H1 (cell line): ENCODE measurements at regions not wholly inside any gene's neighbourhood (a gene's known extent, or its start where the extent isn't known, plus 50 kb on each side); places are given as distances from the start of the nearest gene placed in this dataset.

Experiments used
- NANOG ChIP-seq: IDR thresholded peaks from 2 replicates; pipeline ENCODE4 v1.6.1; 2011; ENCODE audit warnings: low read length, low read depth, mild to moderate bottlenecking, inconsistent platforms; ENCODE audit not compliant: insufficient read depth, poor library complexity, severe bottlenecking
- TF ChIP-seq, protein P1 (sequence below), 3 experiments: IDR thresholded peaks; 1 replicate in 2 of 3; 2 replicates in 1 of 3; pipeline versions ENCODE4 v1.5.1 to v1.6.1; 2011; ENCODE audit warnings: low read length in 3 of 3, mild to moderate bottlenecking in 3 of 3, inconsistent platforms in 2 of 3, low read depth in 1 of 3, moderate library complexity in 1 of 3; ENCODE audit not compliant: insufficient read depth in 1 of 3; ENCODE audit errors: control extremely low read depth in 1 of 3

DNA sequence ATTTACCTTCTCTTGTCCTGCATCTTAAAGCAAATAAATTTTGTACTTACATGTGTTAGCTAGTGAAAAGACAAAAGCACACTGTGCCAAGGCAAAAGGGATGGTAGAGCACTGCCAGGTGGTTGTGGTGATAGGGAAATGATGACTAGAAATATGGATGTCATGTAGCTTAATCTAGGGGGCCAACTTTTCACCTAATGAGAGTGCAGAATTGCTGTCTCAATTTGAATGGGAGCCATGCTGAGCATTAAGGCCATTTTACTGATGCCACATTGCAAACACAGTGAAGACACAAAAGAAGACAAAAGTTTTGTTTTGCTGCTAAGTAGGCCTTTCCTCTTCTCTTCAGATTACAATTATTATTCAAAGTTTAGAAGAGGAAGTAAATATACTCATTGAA, 274.7 kb downstream of the PDCD6IP start:
- TF ChIP-seq, protein P1, sequence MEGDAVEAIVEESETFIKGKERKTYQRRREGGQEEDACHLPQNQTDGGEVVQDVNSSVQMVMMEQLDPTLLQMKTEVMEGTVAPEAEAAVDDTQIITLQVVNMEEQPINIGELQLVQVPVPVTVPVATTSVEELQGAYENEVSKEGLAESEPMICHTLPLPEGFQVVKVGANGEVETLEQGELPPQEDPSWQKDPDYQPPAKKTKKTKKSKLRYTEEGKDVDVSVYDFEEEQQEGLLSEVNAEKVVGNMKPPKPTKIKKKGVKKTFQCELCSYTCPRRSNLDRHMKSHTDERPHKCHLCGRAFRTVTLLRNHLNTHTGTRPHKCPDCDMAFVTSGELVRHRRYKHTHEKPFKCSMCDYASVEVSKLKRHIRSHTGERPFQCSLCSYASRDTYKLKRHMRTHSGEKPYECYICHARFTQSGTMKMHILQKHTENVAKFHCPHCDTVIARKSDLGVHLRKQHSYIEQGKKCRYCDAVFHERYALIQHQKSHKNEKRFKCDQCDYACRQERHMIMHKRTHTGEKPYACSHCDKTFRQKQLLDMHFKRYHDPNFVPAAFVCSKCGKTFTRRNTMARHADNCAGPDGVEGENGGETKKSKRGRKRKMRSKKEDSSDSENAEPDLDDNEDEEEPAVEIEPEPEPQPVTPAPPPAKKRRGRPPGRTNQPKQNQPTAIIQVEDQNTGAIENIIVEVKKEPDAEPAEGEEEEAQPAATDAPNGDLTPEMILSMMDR (IDR thresholded peaks at IDR 0.05; ENCODE audit: control extremely low read depth in 1 of 3, insufficient read depth in 1 of 3, low read depth in 1 of 3, low read length in 3 of 3), result no peak
- TF ChIP-seq NANOG, result no peak
